ENCODE measurements at regions not wholly inside any gene's neighbourhood (a gene's known extent, or its start where the extent isn't known, plus 50 kb on each side); places are given as distances from the start of the nearest gene placed in this dataset.

GRCh38 chrY:15385178-15385577 lies 860.8 kb downstream of the NLGN4Y start:
- TF ChIP-seq POLR2AphosphoS5 (IDR thresholded peaks at IDR 0.05; ENCODE audit: low read depth) (no peak), CTCF (conservative IDR thresholded peaks at IDR 0.05; ENCODE audit: low read depth in 2 of 2) (no peak), EZH2 (IDR thresholded peaks at IDR 0.05; ENCODE audit: low read depth, unreplicated experiment) (no peak), REST (IDR thresholded peaks at IDR 0.05; ENCODE audit: unreplicated experiment) (no peak), EZH2phosphoT487 (IDR thresholded peaks at IDR 0.05; ENCODE audit: unreplicated experiment) (no peak), ZNF114 (CRISPR knock-in tag; IDR thresholded peaks at IDR 0.05) (no peak), NANOG (IDR thresholded peaks at IDR 0.05; ENCODE audit: borderline replicate concordance) (no peak), JUNB (IDR thresholded peaks at IDR 0.05; ENCODE audit: unreplicated experiment) (no peak), CREB1 (CRISPR knock-in tag; IDR thresholded peaks at IDR 0.05; ENCODE audit: low read depth) (no peak), ETS1 (IDR thresholded peaks at IDR 0.05) (no peak), ZNF462 (CRISPR knock-in tag; IDR thresholded peaks at IDR 0.05) (peak; percentile 87)
